ENCODE measurements at regions not wholly inside any gene's neighbourhood (a gene's known extent, or its start where the extent isn't known, plus 50 kb on each side); places are given as distances from the start of the nearest gene placed in this dataset.

DNA sequence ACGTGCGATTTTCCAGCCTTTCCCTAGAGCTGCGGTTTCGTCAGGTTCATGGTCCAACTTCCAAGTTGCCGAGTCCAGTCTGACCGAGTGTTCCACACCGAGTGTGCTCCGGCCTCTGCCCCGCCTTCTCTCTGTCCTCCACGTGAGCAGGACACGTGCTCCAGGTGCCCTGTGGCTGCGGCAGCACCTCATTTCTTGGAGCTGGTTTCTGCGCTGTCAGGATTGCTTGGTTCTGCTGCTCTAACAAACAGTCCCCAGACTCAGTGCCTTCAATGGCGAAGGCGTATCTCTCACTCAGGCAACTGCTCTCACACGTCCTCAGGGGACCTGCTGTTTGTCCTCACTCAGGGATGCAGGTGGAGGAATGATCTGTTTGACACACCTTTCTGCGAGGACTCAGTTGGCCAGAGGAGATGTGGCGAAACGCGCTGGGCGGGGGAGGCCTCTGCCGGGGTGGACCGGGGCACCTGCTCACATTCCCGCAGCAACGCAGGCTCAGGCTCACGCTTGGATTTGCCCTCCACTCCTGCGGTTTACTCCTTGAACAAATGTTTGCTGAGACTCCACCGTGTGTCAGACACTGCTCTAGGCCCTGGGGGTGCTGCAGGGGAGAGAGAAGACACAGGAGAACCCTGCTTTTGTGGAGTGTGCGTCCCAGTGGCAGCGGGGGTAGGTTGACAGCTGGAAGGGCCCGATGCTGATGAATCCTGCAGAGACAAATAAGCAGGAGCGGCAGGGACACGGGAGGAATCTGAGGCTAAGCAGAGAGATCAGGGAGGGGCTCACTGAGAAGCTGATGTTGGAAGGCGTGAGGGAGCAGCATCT lies 63.4 kb upstream of the FBRSL1 start:
- DNase-seq (ENCODE audit: low spot score) (no peak), FAIRE-seq (no peak)

- DNase-seq (ENCODE audit: low spot score) (no peak), FAIRE-seq (no peak)
Observed at GRCh38 chr12:132424811-132425210, 65.1 kb upstream of the FBRSL1 start.

- DNase-seq (ENCODE audit: low spot score): no peak
- no peak for FAIRE-seq
Observed at GRCh38 chr12:132423820-132424645, 65.9 kb upstream of the FBRSL1 start.

DNA sequence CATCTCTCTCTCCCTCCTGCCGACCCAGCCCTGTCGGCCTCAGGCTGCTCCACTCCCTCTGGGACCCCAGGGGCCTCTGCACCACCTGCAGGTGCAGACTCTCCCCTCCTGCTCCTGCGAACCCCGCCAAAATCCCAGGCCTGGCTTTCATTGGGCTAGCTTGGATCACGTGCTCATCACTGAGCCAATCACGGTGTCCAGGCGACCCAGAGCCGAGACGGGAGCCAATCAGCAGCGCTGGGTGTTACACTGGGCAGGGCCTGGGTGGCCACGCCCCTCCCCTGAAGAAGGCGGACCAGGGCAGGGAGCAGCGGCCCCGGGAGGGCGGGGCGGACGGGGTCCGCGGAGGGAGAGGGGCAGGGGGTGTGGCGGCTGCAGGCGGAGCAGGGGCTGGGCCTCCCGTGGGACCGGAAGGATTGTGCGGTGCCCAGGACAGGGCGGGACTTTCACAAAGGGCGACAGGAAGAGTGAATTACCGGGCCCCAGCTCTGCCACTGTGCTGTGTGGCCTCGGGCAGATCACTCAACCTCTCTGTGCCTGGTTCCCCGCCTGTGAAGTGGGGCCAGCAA lies 66.6 kb upstream of the FBRSL1 start:
- FAIRE-seq (no peak), DNase-seq (ENCODE audit: low spot score) (no peak)

DNA sequence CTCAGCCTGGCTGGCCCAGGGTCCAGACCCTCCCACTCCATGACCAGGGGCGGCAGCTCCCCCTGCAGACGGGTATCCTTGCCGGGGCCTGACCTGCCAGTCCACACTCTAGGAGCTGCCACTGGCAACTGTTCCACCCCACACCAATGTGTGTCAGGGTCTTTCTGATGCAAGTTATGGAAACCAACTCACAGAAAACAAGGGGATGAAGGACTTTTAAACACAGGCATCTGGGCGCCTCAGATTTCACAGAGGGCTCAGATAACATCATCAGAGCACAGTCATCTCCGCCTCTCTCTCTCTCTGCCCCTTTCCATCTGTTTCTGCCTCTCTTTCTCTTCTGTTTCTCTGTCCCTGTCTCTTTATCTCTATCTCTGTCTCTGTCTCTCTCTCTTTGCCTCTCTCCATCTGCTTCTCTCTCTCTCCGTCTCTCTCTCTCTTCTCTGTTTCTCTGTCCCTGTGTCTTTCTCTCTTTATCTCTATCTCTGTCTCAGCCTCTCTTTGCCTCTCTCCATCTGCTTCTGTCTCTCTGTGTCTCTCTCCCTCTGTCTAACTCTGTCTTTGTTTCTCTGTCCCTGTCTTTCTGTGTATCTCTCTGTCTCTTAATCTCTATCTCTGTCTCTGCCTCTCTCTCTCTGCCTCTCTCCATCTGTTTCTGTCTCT lies 67.4 kb upstream of the FBRSL1 start:
- FAIRE-seq (no peak), DNase-seq (ENCODE audit: low spot score) (no peak)

DNA sequence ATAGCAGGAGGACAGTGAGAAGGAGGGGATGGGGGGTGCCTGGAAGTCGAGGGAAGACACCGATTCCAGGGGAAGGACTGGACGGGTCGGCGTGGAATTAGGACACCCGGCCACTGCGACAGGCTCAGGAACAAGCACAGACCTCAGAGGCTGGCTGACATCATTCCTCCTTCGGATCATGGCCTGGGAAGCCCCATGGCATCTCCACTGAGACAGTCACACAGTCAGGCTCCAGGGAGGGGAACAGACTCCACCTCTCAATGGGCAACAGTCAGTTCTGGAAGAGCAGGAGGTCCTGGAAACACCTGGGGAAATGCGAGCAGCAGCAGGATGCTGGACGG lies 67.9 kb upstream of the FBRSL1 start:
- DNase-seq (ENCODE audit: low spot score) (no peak), FAIRE-seq (no peak)

GRCh38 chr12:132419631-132420246 lies 70.2 kb upstream of the FBRSL1 start:
- DNase-seq (ENCODE audit: low spot score) (no peak), FAIRE-seq (no peak)

DNA sequence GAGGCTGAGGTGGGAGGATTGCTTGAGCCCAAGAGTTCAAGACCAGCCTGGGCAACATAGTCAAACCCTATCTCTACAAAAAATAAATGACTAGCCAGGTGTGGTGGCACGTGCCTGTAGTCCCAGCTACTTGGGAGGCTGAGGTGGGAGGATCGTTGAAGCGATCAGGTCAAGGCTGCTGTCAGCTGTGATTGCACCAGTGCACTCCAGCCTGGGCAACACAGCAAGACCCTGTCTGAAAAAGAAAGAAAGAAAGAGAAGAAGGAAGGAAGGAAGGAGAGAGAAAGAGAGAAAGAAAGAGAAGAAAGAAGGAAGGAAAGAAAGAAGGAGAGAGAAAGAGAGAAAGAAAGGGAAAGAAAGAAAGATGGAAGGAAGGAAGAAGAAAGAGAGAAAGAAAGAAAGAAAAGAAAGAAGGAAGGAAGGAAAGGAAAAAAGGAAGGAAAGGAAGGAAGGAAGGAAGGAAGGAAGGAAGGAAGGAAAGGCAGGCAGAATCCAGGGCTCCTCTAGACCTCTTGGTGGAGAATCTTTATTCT lies 71.5 kb upstream of the FBRSL1 start:
- FAIRE-seq (no peak), DNase-seq (ENCODE audit: low spot score) (no peak)

- no peak for FAIRE-seq
- DNase-seq (ENCODE audit: low spot score): no peak
Observed at GRCh38 chr12:132417741-132418140, 72.2 kb upstream of the FBRSL1 start.

GRCh38 chr12:132416827-132417226 lies 73.1 kb upstream of the FBRSL1 start:
- DNase-seq (ENCODE audit: low spot score): no peak
- no peak for FAIRE-seq

DNA sequence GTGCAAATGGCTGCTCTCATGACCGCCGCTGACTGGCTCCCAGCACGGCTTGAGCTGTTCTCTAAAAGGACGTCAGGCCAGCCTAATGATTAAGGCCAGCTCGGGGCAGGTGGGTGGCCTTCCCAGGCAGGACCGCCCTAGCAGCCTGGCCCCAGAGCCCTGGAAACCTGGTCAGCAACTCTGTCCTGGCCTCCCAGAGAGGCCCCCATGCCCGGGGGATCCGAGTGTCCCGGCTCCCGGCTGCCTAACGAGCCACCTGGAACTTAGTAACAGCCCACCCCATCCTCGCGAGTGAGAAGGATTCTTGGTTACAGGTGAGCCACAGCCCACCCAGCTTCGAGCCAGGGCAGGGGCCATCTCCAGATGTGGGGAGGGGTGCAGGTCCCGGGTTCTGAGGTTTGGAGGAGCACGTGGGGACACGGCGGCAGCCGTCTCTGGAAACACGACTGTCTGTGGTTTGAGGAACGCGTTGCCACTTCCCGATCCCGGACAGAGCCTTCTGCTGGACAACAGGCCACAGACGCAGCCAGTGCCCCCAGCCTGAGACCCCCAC lies 73.8 kb upstream of the FBRSL1 start:
- FAIRE-seq (no peak), DNase-seq (ENCODE audit: low spot score) (no peak)

GRCh38 chr12:132415327-132416120 lies 74.4 kb upstream of the FBRSL1 start:
- no peak for DNase-seq (ENCODE audit: low spot score)
- FAIRE-seq: no peak

- DNase-seq (ENCODE audit: low spot score) (peak; percentile 62), FAIRE-seq (no peak)
Observed at GRCh38 chr12:132414634-132415326, 75.2 kb upstream of the FBRSL1 start.

- FAIRE-seq (no peak), DNase-seq (ENCODE audit: low spot score) (peak; percentile 5)
Observed at GRCh38 chr12:132413931-132414588, 75.9 kb upstream of the FBRSL1 start.

GRCh38 chr12:132411457-132411856 lies 78.5 kb upstream of the FBRSL1 start:
- DNase-seq (ENCODE audit: low spot score) (no peak), FAIRE-seq (no peak)

DNA sequence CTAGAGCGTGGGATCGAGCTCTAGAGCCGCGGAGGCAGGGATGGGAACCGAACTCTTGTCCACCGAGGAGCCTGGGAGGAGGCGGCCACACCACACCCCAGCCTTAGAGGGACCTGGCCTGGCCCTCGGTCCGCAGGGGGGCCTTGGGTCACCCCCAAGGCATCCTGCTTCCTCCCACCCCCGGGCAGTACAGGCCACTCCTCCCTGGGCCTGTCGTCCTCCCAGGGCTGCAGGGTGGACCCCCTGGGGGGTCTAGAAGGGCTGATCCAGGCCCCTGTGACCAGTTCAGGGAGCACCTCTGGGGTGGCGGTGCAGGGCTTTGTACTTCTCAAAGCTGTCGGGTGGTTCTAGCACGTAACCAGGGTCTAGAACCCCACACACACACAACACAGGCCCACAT lies 79.1 kb upstream of the FBRSL1 start:
- no peak for FAIRE-seq
- DNase-seq (ENCODE audit: low spot score): no peak

GRCh38 chr12:132410296-132410625 lies 79.7 kb upstream of the FBRSL1 start:
- FAIRE-seq: no peak

GRCh38 chr12:132409495-132410295 lies 80.3 kb upstream of the FBRSL1 start:
- no peak for DNase-seq (ENCODE audit: low spot score)
- FAIRE-seq: no peak

More at GRCh38 chr12:132410296-132410625, 79.7 kb upstream of the FBRSL1 start:
- no peak for DNase-seq (ENCODE audit: low spot score)
